ENCODE measurements at regions not wholly inside any gene's neighbourhood (a gene's known extent, or its start where the extent isn't known, plus 50 kb on each side); places are given as distances from the start of the nearest gene placed in this dataset.

DNA sequence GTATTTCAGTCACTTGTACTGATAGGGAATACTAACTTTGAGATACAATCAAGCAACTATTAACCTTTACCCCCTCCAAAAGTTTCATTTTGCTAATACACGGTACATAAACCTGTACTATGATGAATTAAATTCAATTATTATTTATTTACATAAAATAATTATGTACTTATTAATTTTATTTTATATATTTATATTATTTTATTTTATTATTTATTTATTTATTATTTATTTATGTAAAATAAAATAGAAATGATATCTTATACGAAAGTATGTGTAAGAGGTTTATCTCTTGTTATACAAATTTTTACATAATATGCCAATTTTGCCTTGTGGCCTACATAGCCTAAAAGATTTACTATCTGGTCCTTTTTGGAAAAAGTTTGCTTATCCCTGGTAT lies 564.3 kb downstream of the SLITRK5 start:
- H3K4me3 Mint-ChIP-seq (ENCODE audit: unreplicated experiment) = no peak overlapping the region
- no peaks in the 10 kb centered on the region for H3K9me3 Mint-ChIP-seq (ENCODE audit: unreplicated experiment)
- H3K27ac Mint-ChIP-seq (ENCODE audit: unreplicated experiment) = no peak overlapping the region
- H3K36me3 Mint-ChIP-seq (ENCODE audit: low read depth, unreplicated experiment) = no peaks in the 10 kb centered on the region
- no peaks in the 10 kb centered on the region for H3K27me3 Mint-ChIP-seq (ENCODE audit: unreplicated experiment)
- H3K4me1 Mint-ChIP-seq (ENCODE audit: unreplicated experiment) = no peaks in the 10 kb centered on the region
- no peak for TF ChIP-seq CTCF (IDR thresholded peaks at IDR 0.05; ENCODE audit: unreplicated experiment)
- DNase-seq (ENCODE audit: low spot score) = no peak

GRCh38 chr13:88246239-88246638 lies 575.1 kb downstream of the SLITRK5 start:
- no peak for TF ChIP-seq CTCF (IDR thresholded peaks at IDR 0.05; ENCODE audit: unreplicated experiment)
- Mint-ChIP-seq H3K4me3 (ENCODE audit: unreplicated experiment) (no peak overlapping the region), H3K9me3 (ENCODE audit: unreplicated experiment) (no peaks in the 10 kb centered on the region), H3K27me3 (ENCODE audit: unreplicated experiment) (no peaks in the 10 kb centered on the region), H3K27ac (ENCODE audit: unreplicated experiment) (no peak overlapping the region), H3K4me1 (ENCODE audit: unreplicated experiment) (no peaks in the 10 kb centered on the region), H3K36me3 (ENCODE audit: low read depth, unreplicated experiment) (no peaks in the 10 kb centered on the region)
- no peak for DNase-seq (ENCODE audit: low spot score)

- Mint-ChIP-seq H3K9me3 (ENCODE audit: unreplicated experiment) (no peaks in the 10 kb centered on the region), H3K27me3 (ENCODE audit: unreplicated experiment) (no peaks in the 10 kb centered on the region), H3K36me3 (ENCODE audit: low read depth, unreplicated experiment) (no peaks in the 10 kb centered on the region), H3K27ac (ENCODE audit: unreplicated experiment) (no peak overlapping the region), H3K4me1 (ENCODE audit: unreplicated experiment) (no peaks in the 10 kb centered on the region), H3K4me3 (ENCODE audit: unreplicated experiment) (no peak overlapping the region)
- DNase-seq (ENCODE audit: low spot score) = no peak
- TF ChIP-seq CTCF (IDR thresholded peaks at IDR 0.05; ENCODE audit: unreplicated experiment) = no peak
Observed at GRCh38 chr13:88248393-88248792, 577.2 kb downstream of the SLITRK5 start.

GRCh38 chr13:88257706-88258105 lies 586.5 kb downstream of the SLITRK5 start:
- DNase-seq (ENCODE audit: low spot score) = no peak
- TF ChIP-seq CTCF (IDR thresholded peaks at IDR 0.05; ENCODE audit: unreplicated experiment) = no peak
- Mint-ChIP-seq H3K27me3 (ENCODE audit: unreplicated experiment) (no peaks in the 10 kb centered on the region), H3K36me3 (ENCODE audit: low read depth, unreplicated experiment) (no peaks in the 10 kb centered on the region), H3K27ac (ENCODE audit: unreplicated experiment) (no peak overlapping the region), H3K4me3 (ENCODE audit: unreplicated experiment) (no peak overlapping the region), H3K9me3 (ENCODE audit: unreplicated experiment) (no peaks in the 10 kb centered on the region), H3K4me1 (ENCODE audit: unreplicated experiment) (peaks cover 8% of the 10 kb centered on the region)

DNA sequence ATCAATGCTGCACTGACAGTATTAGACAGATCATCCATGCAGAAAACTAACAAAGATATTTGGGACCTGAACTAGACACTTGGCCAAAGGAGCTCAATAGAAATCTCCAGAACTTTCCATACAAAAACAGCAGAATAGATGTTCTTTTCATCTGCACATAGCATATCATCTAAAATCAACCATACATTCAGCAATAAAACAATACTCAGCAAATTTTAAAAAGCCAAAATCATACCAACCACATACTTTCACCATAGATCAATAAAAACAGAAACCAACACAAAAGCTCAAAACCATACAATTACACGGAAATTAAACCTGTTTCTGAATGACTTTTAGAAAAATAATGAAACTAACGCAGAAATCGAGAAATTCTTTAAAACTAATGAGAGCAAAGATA lies 592.6 kb downstream of the SLITRK5 start:
- Mint-ChIP-seq H3K4me1 (ENCODE audit: unreplicated experiment) (peaks cover 8% of the 10 kb centered on the region), H3K9me3 (ENCODE audit: unreplicated experiment) (no peaks in the 10 kb centered on the region), H3K27me3 (ENCODE audit: unreplicated experiment) (peaks cover 1% of the 10 kb centered on the region), H3K36me3 (ENCODE audit: low read depth, unreplicated experiment) (no peaks in the 10 kb centered on the region), H3K27ac (ENCODE audit: unreplicated experiment) (no peak overlapping the region), H3K4me3 (ENCODE audit: unreplicated experiment) (no peak overlapping the region)
- DNase-seq (ENCODE audit: low spot score) = no peak
- TF ChIP-seq CTCF (IDR thresholded peaks at IDR 0.05; ENCODE audit: unreplicated experiment) = no peak
